Coronary artery (tissue), 2 donors: ENCODE measurements at regions not wholly inside any gene's neighbourhood (a gene's known extent, or its start where the extent isn't known, plus 50 kb on each side); places are given as distances from the start of the nearest gene placed in this dataset.

ENCODE experiments used
- DNase-seq: peaks from one replicate; pipeline ENCODE4 v3.0.0-alpha.2; 2017; ENCODE audit warnings: low spot score
- H3K27ac ChIP-seq, 2 donors: fragments of 200-600 bp; sonication (generic); one replicate each; pipeline ENCODE4 v1.5.1; 2016 to 2019
- H3K4me3 ChIP-seq: fragments of 200-600 bp; sonication (generic); 2 replicates; pipeline ENCODE4 v1.5.1; 2016; ENCODE audit warnings: mild to moderate bottlenecking, moderate library complexity
- CTCF ChIP-seq: fragments of 200-600 bp; sonication (generic); IDR thresholded peaks from one replicate; pipeline ENCODE4 v1.5.1; 2019; ENCODE audit warnings: antibody characterized with exemption

DNA sequence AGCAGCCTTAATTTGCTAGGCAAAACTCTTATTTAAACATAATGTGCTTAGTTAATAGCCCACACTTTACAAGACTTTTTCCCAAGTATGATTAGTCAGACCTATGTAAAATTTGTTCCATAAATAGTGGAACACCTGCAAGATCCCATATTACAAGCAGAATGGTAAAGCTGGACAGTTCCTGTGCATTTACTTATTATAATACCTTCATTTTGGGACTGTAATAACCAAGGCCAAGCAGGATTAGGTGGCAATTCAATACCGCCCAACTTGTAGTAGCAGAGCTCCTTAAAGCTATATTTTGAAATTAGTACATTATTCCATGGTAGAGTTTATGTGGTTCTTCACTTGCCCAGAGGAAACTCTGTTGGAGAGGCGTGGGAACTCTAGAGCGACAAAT, 431.5 kb upstream of the MMADHC start:
- Histone ChIP-seq H3K27ac (no peak overlapping the region), H3K4me3 (no peak overlapping the region)
- DNase-seq, result no peak
- no peak for TF ChIP-seq CTCF

DNA sequence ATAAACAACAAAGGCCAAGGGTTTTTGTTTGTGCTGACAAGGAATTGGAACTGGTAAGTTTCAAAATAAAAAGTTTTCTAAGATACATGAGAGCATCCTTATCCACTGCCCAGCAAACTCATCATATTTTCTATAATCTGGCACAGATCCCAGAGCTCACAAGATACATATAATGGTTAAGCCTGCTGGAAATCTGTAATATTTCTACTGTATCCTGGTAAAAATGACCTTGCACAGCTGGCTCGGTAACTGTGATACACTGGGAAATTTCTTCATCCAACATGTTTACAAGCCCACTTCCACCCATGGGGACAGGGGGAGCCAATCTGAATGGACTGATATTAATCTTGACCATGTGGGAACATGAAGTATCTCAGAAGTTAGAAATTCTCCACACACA, 425.4 kb upstream of the MMADHC start:
- Histone ChIP-seq H3K4me3 (no peak overlapping the region), H3K27ac (no peak overlapping the region)
- DNase-seq, result no peak
- no peak for TF ChIP-seq CTCF

DNA sequence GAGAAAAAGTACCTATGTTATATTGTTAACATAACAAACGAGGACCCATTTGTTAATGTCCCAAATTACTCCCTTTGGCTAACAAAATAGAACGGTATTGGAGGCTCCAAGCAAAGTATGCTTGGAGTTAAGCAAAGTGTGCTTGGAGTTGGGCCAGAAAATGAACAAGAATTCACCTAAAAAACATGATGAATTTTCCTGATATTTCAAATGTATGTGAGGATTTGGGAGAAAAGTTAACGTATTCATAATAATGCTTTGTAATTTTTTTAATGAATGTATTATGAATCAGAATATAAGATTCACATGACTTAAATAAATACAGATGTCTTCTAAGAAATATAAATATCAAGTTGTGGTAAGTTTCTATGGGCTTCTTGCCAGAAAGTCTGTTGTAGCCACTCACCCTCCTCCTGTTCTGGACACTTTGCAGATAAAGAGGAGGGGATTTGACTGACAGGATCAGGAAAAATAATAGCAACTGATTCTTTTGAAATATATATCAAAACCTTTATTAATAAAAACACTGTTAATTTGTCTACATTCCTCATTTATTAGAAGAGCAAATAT, 423.7 kb upstream of the MMADHC start:
- H3K4me3 ChIP-seq, result no peak overlapping the region
- no peak for DNase-seq
- TF ChIP-seq CTCF, result no peak
- H3K27ac ChIP-seq, result no peak overlapping the region

DNA sequence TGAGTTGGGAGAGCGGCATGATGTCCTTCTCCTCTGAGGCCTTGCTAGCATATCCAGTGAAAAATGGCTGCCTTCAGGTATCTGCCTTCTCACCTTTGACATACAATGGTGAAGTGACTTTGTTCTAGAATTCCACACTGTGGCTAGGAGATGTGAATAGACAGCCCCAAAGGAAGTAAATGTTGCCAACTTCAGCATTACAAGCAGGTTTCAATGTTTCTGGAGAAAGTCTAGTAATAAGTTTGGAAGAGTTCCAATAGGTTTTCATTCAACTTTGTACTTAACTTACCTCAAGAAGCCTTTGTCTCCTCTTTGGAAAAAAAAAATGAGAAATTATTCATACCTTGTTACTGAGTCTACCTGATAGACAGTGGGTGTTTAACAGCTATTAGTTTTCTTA, 421.3 kb upstream of the MMADHC start:
- Histone ChIP-seq H3K4me3 (no peak overlapping the region), H3K27ac (no peak overlapping the region)
- TF ChIP-seq CTCF, result no peak
- no peak for DNase-seq

GRCh38 chr2:150007815-150008430, 420.3 kb upstream of the MMADHC start:
- TF ChIP-seq CTCF, result no peak
- Histone ChIP-seq H3K27ac (no peak overlapping the region), H3K4me3 (no peak overlapping the region)
- DNase-seq, result no peak

DNA sequence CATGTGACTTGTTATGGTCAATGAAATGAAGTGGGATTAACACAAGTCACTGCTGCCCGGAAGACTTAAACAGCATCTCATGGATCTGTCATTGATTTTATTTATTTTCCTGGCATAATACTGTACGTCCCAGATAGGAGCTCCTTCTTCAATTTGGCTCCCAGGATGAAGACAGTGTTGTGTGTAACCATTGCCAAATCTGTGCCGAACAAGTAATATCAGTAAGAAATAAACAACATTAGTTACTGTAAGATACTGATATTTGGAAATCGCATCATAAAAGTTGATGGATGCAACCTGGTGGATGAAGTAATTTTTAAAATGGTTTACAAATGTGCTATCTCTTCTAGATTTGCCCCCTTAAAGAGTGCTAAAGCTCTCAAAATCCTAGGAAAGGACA, 419.0 kb upstream of the MMADHC start:
- TF ChIP-seq CTCF, result no peak
- DNase-seq, result no peak

GRCh38 chr2:150003544-150003943, 416.0 kb upstream of the MMADHC start:
- Histone ChIP-seq H3K27ac (no peak overlapping the region), H3K4me3 (no peak overlapping the region)
- DNase-seq, result no peak
- no peak for TF ChIP-seq CTCF

More for the DNA sequence above, 419.0 kb upstream of the MMADHC start:
- no peak overlapping the region for H3K27ac ChIP-seq
- H3K4me3 ChIP-seq, result no peak overlapping the region
